HG03097 (cell line): ENCODE measurements at regions not wholly inside any gene's neighbourhood (a gene's known extent, or its start where the extent isn't known, plus 50 kb on each side); places are given as distances from the start of the nearest gene placed in this dataset.
"Not testable (repeated sequence)": the region's sequence is repeated elsewhere in the genome, so short reads cannot be mapped to it uniquely, and the experiment has no call there.

Source experiments
- ATAC-seq: cut with Tn5 transposase; IDR thresholded peaks from one replicate; pipeline ENCODE4 v1.9.1; 2021; ENCODE audit not compliant: unreplicated experiment, low FRiP score

GRCh38 chr3:36063992-36064391 lies 316.3 kb upstream of the STAC start:
- no peak for ATAC-seq

GRCh38 chr3:36065321-36065720 lies 315.0 kb upstream of the STAC start:
- ATAC-seq = no peak

- no peak for ATAC-seq
These were observed 304.8 kb upstream of the STAC start for GRCh38 chr3:36075491-36075890.

- no peak for ATAC-seq
These were observed 303.0 kb upstream of the STAC start for GRCh38 chr3:36077320-36077719.

- ATAC-seq = not testable (repeated sequence)
These were observed 297.3 kb upstream of the STAC start for GRCh38 chr3:36082958-36083357.

- no peak for ATAC-seq
These were observed 285.1 kb upstream of the STAC start for GRCh38 chr3:36095238-36095637.

- ATAC-seq = no peak
These were observed 283.1 kb upstream of the STAC start for GRCh38 chr3:36097209-36097608.

- ATAC-seq = no peak
These were observed 266.0 kb upstream of the STAC start for GRCh38 chr3:36114353-36114752.

- ATAC-seq = no peak
These were observed 256.0 kb upstream of the STAC start for GRCh38 chr3:36124118-36124796.

- ATAC-seq = no peak
These were observed 248.1 kb upstream of the STAC start for GRCh38 chr3:36132214-36132613.

GRCh38 chr3:36135863-36136262 lies 244.4 kb upstream of the STAC start:
- ATAC-seq = no peak

GRCh38 chr3:36142746-36143145 lies 237.6 kb upstream of the STAC start:
- ATAC-seq = no peak

GRCh38 chr3:36146404-36146803 lies 233.9 kb upstream of the STAC start:
- ATAC-seq = no peak

- ATAC-seq = no peak
These were observed 232.3 kb upstream of the STAC start for GRCh38 chr3:36147934-36148558.

GRCh38 chr3:36149447-36149865 lies 230.8 kb upstream of the STAC start:
- ATAC-seq = no peak

- ATAC-seq = no peak
These were observed 224.8 kb upstream of the STAC start for GRCh38 chr3:36155515-36155914.

GRCh38 chr3:36164400-36164799 lies 215.9 kb upstream of the STAC start:
- no peak for ATAC-seq

- ATAC-seq = no peak
These were observed 214.6 kb upstream of the STAC start for GRCh38 chr3:36165509-36166290.

GRCh38 chr3:36166477-36166876 lies 213.8 kb upstream of the STAC start:
- no peak for ATAC-seq

- ATAC-seq = no peak
These were observed 207.6 kb upstream of the STAC start for GRCh38 chr3:36172699-36173098.

- ATAC-seq = no peak
These were observed 205.0 kb upstream of the STAC start for GRCh38 chr3:36175113-36175812.
